ENCODE measurements at regions not wholly inside any gene's neighbourhood (a gene's known extent, or its start where the extent isn't known, plus 50 kb on each side); places are given as distances from the start of the nearest gene placed in this dataset.
"Not testable (repeated sequence)": the region's sequence is repeated elsewhere in the genome, so short reads cannot be mapped to it uniquely, and the experiment has no call there.

DNA sequence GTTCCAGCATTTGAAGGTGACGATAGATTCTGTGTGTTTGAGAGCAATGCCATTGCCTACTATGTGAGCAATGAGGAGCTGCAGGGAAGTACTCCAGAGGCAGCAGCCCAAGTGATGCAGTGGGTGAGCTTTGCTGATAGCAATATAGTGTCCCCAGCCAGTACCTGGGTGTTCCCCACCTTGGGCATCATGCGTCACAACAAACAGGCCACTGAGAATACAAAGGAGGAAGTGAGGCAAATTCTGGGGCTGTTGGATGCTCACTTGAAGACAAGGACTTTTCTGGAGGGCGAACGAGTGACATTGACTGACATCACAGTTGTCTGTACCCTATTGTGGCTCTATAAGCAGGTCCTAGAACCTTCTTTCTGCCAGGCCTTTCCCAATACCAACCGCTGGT, 142.0 kb downstream of the PLS3 start:
- CTCF ChIA-PET = interaction anchor here (1.5 kb wide), 1 partner anchor 59 kb away, joined by 3 read pairs; no protein-coding TSS in a partner anchor
- Mint-ChIP-seq H3K9me3 (no peaks in the 10 kb centered on the region), H3K4me3 (no peak overlapping the region), H3K27ac (no peak overlapping the region), H3K4me1 (ENCODE audit: low read depth) (no peaks in the 10 kb centered on the region), H3K27me3 (no peaks in the 10 kb centered on the region), H3K36me3 (ENCODE audit: low read depth) (no peaks in the 10 kb centered on the region)
- DNase-seq (no peak), ATAC-seq (no peak)
- TF ChIP-seq, protein P1, sequence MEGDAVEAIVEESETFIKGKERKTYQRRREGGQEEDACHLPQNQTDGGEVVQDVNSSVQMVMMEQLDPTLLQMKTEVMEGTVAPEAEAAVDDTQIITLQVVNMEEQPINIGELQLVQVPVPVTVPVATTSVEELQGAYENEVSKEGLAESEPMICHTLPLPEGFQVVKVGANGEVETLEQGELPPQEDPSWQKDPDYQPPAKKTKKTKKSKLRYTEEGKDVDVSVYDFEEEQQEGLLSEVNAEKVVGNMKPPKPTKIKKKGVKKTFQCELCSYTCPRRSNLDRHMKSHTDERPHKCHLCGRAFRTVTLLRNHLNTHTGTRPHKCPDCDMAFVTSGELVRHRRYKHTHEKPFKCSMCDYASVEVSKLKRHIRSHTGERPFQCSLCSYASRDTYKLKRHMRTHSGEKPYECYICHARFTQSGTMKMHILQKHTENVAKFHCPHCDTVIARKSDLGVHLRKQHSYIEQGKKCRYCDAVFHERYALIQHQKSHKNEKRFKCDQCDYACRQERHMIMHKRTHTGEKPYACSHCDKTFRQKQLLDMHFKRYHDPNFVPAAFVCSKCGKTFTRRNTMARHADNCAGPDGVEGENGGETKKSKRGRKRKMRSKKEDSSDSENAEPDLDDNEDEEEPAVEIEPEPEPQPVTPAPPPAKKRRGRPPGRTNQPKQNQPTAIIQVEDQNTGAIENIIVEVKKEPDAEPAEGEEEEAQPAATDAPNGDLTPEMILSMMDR (IDR thresholded peaks at IDR 0.05) = no peak
- intact Hi-C loops (cut with micrococcal nuclease) = no loop called here
- POLR2A ChIA-PET = no interaction called here

DNA sequence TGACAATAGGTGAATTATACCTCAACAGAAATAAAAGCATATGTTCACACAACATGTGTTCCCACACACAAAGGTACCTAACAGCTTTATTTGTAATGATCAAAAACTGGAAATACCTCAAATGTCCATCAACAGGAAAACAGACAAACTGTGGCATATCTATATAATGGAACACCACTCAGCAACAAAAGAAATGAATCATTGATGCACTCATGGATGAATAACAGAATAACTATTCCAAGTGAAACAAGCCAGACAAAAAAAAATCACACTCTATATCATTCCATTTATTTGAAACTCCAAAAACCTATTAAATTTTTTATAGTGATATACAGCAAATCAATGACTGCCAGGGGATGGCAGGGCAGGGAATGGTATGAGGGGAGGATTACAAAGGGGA, 148.1 kb downstream of the PLS3 start:
- no peak for DNase-seq
- POLR2A ChIA-PET = no interaction called here
- CTCF ChIA-PET = no interaction called here
- H3K27ac Mint-ChIP-seq = no peak overlapping the region
- no peaks in the 10 kb centered on the region for H3K4me1 Mint-ChIP-seq (ENCODE audit: low read depth)
- no peak for ATAC-seq
- TF ChIP-seq, protein P1 (IDR thresholded peaks at IDR 0.05) = no peak
- intact Hi-C loops (cut with micrococcal nuclease) = no loop called here
- H3K27me3 Mint-ChIP-seq = no peaks in the 10 kb centered on the region
- H3K9me3 Mint-ChIP-seq = no peaks in the 10 kb centered on the region
- H3K4me3 Mint-ChIP-seq = no peak overlapping the region
- H3K36me3 Mint-ChIP-seq (ENCODE audit: low read depth) = no peaks in the 10 kb centered on the region

DNA sequence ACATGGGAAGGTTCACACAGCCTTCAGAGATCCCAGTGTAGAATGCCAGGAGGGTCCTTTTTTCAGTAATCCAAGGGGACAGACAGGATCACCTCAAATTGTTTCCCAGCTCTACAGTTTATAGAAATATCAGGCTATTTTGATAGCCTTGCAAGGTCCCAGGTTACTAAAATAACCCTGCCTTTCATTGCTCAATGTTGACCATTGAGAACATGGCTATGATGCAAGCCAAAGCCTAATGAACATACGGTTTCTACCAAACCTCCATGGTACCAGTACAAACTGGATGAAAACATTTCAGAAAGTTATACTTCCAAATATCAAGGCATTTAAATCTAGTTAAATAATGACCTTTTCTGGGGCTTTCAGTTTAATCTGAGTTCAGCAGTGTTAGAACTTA, 151.5 kb downstream of the PLS3 start:
- intact Hi-C loops (cut with micrococcal nuclease) = no loop called here
- Mint-ChIP-seq H3K36me3 (ENCODE audit: low read depth) (no peaks in the 10 kb centered on the region), H3K4me1 (ENCODE audit: low read depth) (no peaks in the 10 kb centered on the region), H3K27ac (no peak overlapping the region), H3K4me3 (no peak overlapping the region), H3K27me3 (no peaks in the 10 kb centered on the region), H3K9me3 (no peaks in the 10 kb centered on the region)
- TF ChIP-seq, protein P1 (IDR thresholded peaks at IDR 0.05) = no peak
- ChIA-PET CTCF (no interaction called here), POLR2A (no interaction called here)
- DNase-seq (no peak), ATAC-seq (no peak)

DNA sequence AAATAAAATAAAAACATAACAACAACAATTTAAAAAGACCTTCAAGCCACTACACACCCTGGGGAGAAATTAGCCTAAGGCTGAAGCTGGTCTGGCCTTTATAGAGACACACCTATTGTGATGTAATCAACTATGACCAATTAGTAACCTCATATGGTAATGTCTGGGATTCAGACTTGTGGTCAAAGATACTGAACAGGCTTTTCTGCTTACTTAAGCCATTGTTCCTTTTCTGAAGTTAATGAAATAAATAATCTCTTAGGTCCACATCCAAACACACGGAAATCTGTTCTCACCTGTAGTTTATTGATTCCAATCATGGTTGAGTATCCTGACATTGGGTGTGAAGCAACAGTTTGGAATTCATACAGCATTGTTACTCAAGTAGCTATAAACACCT, 152.5 kb downstream of the PLS3 start:
- Mint-ChIP-seq H3K9me3 (no peaks in the 10 kb centered on the region), H3K27me3 (no peaks in the 10 kb centered on the region), H3K4me3 (no peak overlapping the region), H3K36me3 (ENCODE audit: low read depth) (no peaks in the 10 kb centered on the region), H3K4me1 (ENCODE audit: low read depth) (no peaks in the 10 kb centered on the region), H3K27ac (no peak overlapping the region)
- POLR2A ChIA-PET = no interaction called here
- DNase-seq = no peak
- TF ChIP-seq, protein P1 (IDR thresholded peaks at IDR 0.05) = no peak
- intact Hi-C loops (cut with micrococcal nuclease) = no loop called here
- no peak for ATAC-seq
- CTCF ChIA-PET = no interaction called here

DNA sequence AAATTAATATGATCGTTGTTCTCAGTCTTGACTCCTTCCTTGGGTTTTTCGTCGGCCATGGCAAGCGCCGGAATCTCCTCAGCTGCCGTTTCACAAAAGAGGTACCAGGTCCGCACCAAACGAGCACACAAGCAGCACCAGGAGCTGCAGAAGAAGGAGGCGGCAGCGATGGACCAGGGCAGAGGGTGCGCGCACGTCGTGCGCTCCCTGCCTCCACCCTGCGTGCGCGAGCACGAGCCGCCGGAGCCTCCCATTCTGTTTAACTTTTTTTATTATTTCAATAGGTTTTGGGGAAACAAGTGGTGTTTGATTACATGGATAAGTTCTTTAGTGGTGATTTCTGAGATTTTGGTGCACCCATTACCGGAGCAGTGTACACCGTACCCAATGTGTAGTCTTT, 158.2 kb downstream of the PLS3 start:
- Mint-ChIP-seq H3K4me1 (ENCODE audit: low read depth) (no peaks in the 10 kb centered on the region), H3K36me3 (ENCODE audit: low read depth) (no peaks in the 10 kb centered on the region), H3K27ac (no peak overlapping the region), H3K4me3 (no peak overlapping the region), H3K9me3 (no peaks in the 10 kb centered on the region), H3K27me3 (no peaks in the 10 kb centered on the region)
- TF ChIP-seq, protein P1 (IDR thresholded peaks at IDR 0.05) = no peak
- ChIA-PET POLR2A (no interaction called here), CTCF (no interaction called here)
- no peak for DNase-seq
- ATAC-seq = no peak
- intact Hi-C loops (cut with micrococcal nuclease) = no loop called here

DNA sequence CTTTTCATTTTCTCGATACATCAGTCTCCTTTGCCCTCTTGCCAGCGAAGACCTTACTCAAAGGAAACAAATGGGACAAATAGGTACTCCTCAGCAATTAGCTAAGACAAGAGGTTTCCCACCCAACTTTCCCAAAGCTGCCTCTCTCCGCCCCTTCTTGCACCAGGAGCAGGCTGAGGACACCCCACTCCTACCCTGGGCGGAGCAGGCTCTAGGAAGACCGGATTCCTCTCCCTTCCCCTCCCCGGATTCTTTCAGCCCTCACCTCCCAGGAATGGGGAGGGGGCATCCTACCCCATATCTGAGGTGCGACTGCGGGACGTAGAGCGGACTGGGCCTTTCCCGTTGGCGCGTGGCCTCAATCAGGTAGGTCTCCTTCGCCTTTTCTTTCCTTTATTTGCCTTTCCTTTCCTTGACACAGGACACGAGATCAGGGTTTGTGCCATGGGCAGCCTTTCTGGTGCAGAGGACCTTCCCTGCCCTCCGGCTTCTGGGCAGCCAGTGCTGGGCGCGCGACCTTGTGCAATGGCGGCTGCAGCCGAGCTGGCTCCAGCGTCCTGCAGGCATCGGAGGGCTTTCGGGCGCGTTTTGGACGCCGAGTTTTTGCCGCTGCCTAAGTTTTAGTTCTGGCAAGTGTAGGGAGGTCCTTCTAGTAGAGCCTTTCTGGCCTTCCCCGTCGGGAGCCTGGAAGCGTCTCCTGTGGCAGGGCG, 161.9 kb downstream of the PLS3 start:
- DNase-seq; H3K27ac Mint-ChIP-seq; intact Hi-C loops (cut with micrococcal nuclease); H3K36me3 Mint-ChIP-seq (ENCODE audit: low read depth); H3K4me1 Mint-ChIP-seq (ENCODE audit: low read depth); H3K9me3 Mint-ChIP-seq; CTCF ChIA-PET; POLR2A ChIA-PET; H3K4me3 Mint-ChIP-seq; H3K27me3 Mint-ChIP-seq; ATAC-seq: not testable (repeated sequence)

DNA sequence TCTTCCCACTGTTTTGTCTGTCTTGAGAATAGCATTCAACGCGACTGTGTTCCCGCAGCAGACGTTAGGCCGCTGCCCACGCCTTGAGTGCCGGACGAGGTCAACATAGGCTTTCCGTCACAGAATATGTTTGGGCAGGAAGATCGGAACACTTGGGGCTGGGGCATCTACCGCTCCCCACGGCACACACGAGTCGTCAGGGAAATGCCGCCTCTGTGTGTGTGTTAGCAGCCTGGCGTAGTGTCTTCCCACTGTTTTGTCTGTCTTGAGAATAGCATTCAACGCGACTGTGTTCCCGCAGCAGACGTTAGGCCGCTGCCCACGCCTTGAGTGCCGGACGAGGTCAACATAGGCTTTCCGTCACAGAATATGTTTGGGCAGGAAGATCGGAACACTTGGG, 164.4 kb downstream of the PLS3 start:
- POLR2A ChIA-PET; H3K27me3 Mint-ChIP-seq; intact Hi-C loops (cut with micrococcal nuclease); H3K4me1 Mint-ChIP-seq (ENCODE audit: low read depth); ATAC-seq; H3K36me3 Mint-ChIP-seq (ENCODE audit: low read depth); H3K27ac Mint-ChIP-seq; H3K4me3 Mint-ChIP-seq; DNase-seq; CTCF ChIA-PET; H3K9me3 Mint-ChIP-seq: not testable (repeated sequence)
